Cardiac fibroblast (primary cell): ENCODE measurements at regions not wholly inside any gene's neighbourhood (a gene's known extent, or its start where the extent isn't known, plus 50 kb on each side); places are given as distances from the start of the nearest gene placed in this dataset.
A peak's percentile ranks its signal among the peaks of the same experiment; 100 is the strongest.

Experiments used
- DNase-seq, 2 donors: peaks; one replicate each; pipeline versions ENCODE4 v3.0.0 to v3.0.0-alpha.2; 2010; ENCODE audit warnings: low read depth in 2 of 2
- H3K4me3 ChIP-seq, 2 donors: replicated peaks in 1 of 2; 1 replicate in 1 of 2; 2 replicates in 1 of 2; pipeline ENCODE4 v1.5.1; 2011; ENCODE audit warnings: low read depth in 2 of 2, low read length in 2 of 2, mild to moderate bottlenecking in 2 of 2, moderate library complexity in 1 of 2
- CTCF ChIP-seq: IDR thresholded peaks from one replicate; pipeline ENCODE4 v1.5.1; 2011; ENCODE audit warnings: low read depth, mild to moderate bottlenecking, low read length, inconsistent platforms

- TF ChIP-seq CTCF: no peak
- DNase-seq: no peak
- no peak overlapping the region for H3K4me3 ChIP-seq
Observed at GRCh38 chr6:43945768-43946080, 175.7 kb downstream of the VEGFA start.

GRCh38 chr6:43944908-43945767 is 175.1 kb downstream of the VEGFA start:
- no peak for TF ChIP-seq CTCF
- peak in 1 of 2 donors; percentile 56 for DNase-seq

GRCh38 chr6:43943781-43944250 is 173.8 kb downstream of the VEGFA start:
- DNase-seq: no peak
- H3K4me3 ChIP-seq: no peak overlapping the region
- no peak for TF ChIP-seq CTCF

More at GRCh38 chr6:43944908-43945767, 175.1 kb downstream of the VEGFA start:
- no peak overlapping the region for H3K4me3 ChIP-seq

GRCh38 chr6:43943099-43943766 is 173.2 kb downstream of the VEGFA start:
- no peak for TF ChIP-seq CTCF
- DNase-seq: no peak
- no peak overlapping the region for H3K4me3 ChIP-seq

- DNase-seq: no peak
- TF ChIP-seq CTCF: no peak
- H3K4me3 ChIP-seq: no peak overlapping the region
Observed at GRCh38 chr6:43942616-43943015, 172.6 kb downstream of the VEGFA start.

- TF ChIP-seq CTCF: no peak
- no peak overlapping the region for H3K4me3 ChIP-seq
- DNase-seq: no peak
Observed at GRCh38 chr6:43942011-43942442, 172.0 kb downstream of the VEGFA start.
